Tongue (tissue), 1 donor: ENCODE measurements at regions not wholly inside any gene's neighbourhood (a gene's known extent, or its start where the extent isn't known, plus 50 kb on each side); places are given as distances from the start of the nearest gene placed in this dataset.

ENCODE experiments used
- DNase-seq: peaks from one replicate; pipeline ENCODE4 v3.0.0-alpha.2; 2015

GRCh38 chr1:30609336-30609998 lies 113.9 kb downstream of the MATN1 start:
- DNase-seq = no peak

- no peak for DNase-seq
Observed at GRCh38 chr1:30607723-30608122, 115.7 kb downstream of the MATN1 start.

- no peak for DNase-seq
Observed at GRCh38 chr1:30606166-30606565, 117.2 kb downstream of the MATN1 start.

- DNase-seq = no peak
Observed at GRCh38 chr1:30605441-30605920, 117.9 kb downstream of the MATN1 start.

GRCh38 chr1:30604801-30605440 lies 118.5 kb downstream of the MATN1 start:
- no peak for DNase-seq

- no peak for DNase-seq
Observed at GRCh38 chr1:30603081-30603858, 120.1 kb downstream of the MATN1 start.

GRCh38 chr1:30601316-30602085 lies 121.9 kb downstream of the MATN1 start:
- DNase-seq = no peak

- DNase-seq = no peak
Observed at GRCh38 chr1:30600706-30601105, 122.7 kb downstream of the MATN1 start.

GRCh38 chr1:30600258-30600657 lies 123.1 kb downstream of the MATN1 start:
- no peak for DNase-seq

- peak; percentile 41 for DNase-seq
Observed at GRCh38 chr1:30599721-30600120, 123.7 kb downstream of the MATN1 start.

- DNase-seq = no peak
Observed at GRCh38 chr1:30598571-30599114, 124.7 kb downstream of the MATN1 start.

- no peak for DNase-seq
Observed at GRCh38 chr1:30597711-30598110, 125.7 kb downstream of the MATN1 start.

GRCh38 chr1:30596891-30597290 lies 126.5 kb downstream of the MATN1 start:
- DNase-seq = no peak

GRCh38 chr1:30596470-30596869 lies 126.9 kb downstream of the MATN1 start:
- DNase-seq = no peak

GRCh38 chr1:30589083-30589482 lies 134.3 kb downstream of the MATN1 start:
- DNase-seq = no peak

GRCh38 chr1:30588311-30589073 lies 134.9 kb downstream of the MATN1 start:
- DNase-seq = no peak

- no peak for DNase-seq
Observed at GRCh38 chr1:30586671-30587070, 136.7 kb downstream of the MATN1 start.

GRCh38 chr1:30579580-30579979 lies 143.8 kb downstream of the MATN1 start:
- no peak for DNase-seq

GRCh38 chr1:30575066-30575465 lies 148.3 kb downstream of the MATN1 start:
- no peak for DNase-seq

GRCh38 chr1:30572192-30572591 lies 151.2 kb downstream of the MATN1 start:
- no peak for DNase-seq

- no peak for DNase-seq
Observed at GRCh38 chr1:30571380-30571779, 152.0 kb downstream of the MATN1 start.
